ENCODE measurements at regions not wholly inside any gene's neighbourhood (a gene's known extent, or its start where the extent isn't known, plus 50 kb on each side); places are given as distances from the start of the nearest gene placed in this dataset.
A peak's percentile ranks its signal among the peaks of the same experiment; 100 is the strongest.

DNA sequence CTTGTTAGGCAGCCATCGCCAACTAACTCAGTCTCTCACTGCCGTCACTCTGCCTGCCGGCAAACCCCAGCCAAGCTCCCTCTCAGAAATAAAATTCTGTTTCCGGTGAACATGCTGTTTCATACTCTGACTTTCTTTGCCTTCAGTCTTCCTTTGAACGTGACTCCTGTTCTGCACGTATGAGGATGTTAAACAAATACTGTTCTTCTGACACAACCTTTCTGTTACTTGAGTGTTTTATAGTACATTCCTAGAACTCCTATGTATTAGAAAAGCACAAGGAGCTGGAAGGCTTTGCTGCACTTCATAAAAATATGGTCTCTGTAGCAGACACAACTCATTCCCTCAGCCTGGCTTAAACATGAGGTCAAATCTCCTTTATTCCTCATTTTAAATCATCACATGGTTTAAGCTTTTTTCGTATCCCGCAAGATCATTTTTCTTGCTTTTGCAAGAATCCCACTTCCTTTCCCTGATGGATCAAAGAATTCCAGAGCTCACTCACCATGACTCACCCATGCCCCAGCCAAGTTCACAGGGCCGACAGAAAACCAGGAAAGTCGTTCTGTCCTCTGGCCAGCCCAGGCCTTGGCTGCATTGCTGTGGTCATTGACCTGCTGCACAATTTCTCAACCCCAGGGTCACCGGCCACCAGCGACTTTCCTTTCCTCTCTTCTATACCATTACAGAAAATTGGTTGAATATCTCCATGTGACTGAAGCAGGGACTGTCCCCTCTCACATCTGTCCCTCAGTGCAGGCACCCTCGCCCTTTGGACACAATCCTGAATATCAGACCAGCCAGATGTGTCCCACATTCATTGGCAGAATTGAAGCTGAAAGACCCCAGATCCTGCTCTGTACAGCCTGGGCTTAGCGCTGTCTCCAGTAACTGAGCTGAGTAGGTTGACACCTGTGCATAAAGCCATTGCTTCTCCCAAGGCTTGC lies 183.1 kb upstream of the ARL4C start:
- intact Hi-C loops (cut with DNase I; ENCODE audit: low total_unique reads) (no loop called here), in situ Hi-C loops (cut with MboI; ENCODE audit: low pct_ligation_motif_present in 1 of 4, low pct_unique_long_range_greater_than_20kb in 1 of 4, low sequenced_read_pairs in 3 of 4) (no loop called here)
- H3K36me3 ChIP-seq = no peaks in the 10 kb centered on the region
- DNase-seq = peak; percentile 45
- 53 to 64% methylated on average over 7 to 14 of the region's 14 CpGs for WGBS, 2 donors (ENCODE audit: low coverage in 1 of 2)
- H3K9me3 ChIP-seq = no peaks in the 10 kb centered on the region
- H3K4me1 ChIP-seq = no peaks in the 10 kb centered on the region
- H3K27ac ChIP-seq = peak overlapping the region; percentile 37 to 65 (median 50)
- H3K27me3 ChIP-seq = no peaks in the 10 kb centered on the region
- TF ChIP-seq, protein P1, sequence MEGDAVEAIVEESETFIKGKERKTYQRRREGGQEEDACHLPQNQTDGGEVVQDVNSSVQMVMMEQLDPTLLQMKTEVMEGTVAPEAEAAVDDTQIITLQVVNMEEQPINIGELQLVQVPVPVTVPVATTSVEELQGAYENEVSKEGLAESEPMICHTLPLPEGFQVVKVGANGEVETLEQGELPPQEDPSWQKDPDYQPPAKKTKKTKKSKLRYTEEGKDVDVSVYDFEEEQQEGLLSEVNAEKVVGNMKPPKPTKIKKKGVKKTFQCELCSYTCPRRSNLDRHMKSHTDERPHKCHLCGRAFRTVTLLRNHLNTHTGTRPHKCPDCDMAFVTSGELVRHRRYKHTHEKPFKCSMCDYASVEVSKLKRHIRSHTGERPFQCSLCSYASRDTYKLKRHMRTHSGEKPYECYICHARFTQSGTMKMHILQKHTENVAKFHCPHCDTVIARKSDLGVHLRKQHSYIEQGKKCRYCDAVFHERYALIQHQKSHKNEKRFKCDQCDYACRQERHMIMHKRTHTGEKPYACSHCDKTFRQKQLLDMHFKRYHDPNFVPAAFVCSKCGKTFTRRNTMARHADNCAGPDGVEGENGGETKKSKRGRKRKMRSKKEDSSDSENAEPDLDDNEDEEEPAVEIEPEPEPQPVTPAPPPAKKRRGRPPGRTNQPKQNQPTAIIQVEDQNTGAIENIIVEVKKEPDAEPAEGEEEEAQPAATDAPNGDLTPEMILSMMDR (IDR thresholded peaks at IDR 0.05) = no peak
- peak in 1 of 3 donors; percentile 44 for TF ChIP-seq POLR2AphosphoS5 (IDR thresholded peaks at IDR 0.05)
- H3K4me3 ChIP-seq = no peak overlapping the region

DNA sequence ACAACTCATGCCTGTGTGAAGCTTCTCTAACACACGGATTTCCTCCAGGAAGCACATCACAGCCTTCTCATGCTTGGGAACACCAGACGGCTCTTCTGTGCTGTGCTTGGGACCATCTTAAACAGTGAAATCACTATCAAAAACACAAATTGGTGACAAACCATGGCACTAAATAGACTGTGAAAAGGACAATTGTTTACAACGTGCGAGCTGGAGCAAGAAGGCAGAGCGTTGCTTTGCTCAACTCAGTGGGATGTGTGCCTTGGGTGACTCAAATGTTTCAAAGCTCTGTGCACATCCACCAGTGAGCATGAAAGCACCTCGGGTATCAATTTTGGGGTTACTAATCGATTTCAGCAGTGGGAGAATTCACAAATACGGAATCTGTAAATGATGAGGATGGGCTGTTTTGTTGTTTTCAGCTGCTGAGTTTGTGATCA lies 182.4 kb upstream of the ARL4C start:
- DNase-seq = no peak
- in situ Hi-C loops (cut with MboI; ENCODE audit: low pct_ligation_motif_present in 1 of 4, low pct_unique_long_range_greater_than_20kb in 1 of 4, low sequenced_read_pairs in 3 of 4) (no loop called here), intact Hi-C loops (cut with DNase I; ENCODE audit: low total_unique reads) (no loop called here)
- Histone ChIP-seq H3K36me3 (no peaks in the 10 kb centered on the region), H3K4me1 (no peaks in the 10 kb centered on the region), H3K27me3 (no peaks in the 10 kb centered on the region), H3K4me3 (no peak overlapping the region), H3K27ac (peak overlapping the region; percentile 37 to 65 (median 50)), H3K9me3 (no peaks in the 10 kb centered on the region)
- 72 to 81% methylated on average over 5 to 8 of the region's 8 CpGs for WGBS, 2 donors (ENCODE audit: low coverage in 1 of 2)
- TF ChIP-seq POLR2A (IDR thresholded peaks at IDR 0.05) = no peak
- TF ChIP-seq EP300 (IDR thresholded peaks at IDR 0.05; ENCODE audit: low read depth) = no peak

DNA sequence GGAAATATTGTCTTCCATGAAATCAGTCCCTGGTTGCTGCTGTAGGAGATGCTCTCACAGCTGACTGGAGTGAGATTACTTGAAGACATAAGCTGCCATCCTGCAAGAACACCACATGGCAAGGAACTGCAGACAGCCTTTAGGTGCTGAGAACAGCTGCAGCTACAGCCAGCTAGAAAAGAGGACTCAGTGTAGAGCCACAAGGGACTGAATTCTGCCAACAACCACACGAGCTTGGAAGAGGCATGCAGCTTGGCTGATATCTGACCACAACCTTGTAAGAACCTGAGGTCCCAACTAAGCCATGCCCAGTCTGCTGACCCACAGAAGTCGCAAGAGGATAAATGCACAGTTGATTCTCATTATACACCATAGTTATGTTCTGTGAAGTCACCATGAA lies 181.8 kb upstream of the ARL4C start:
- Histone ChIP-seq H3K4me1 (no peaks in the 10 kb centered on the region), H3K27me3 (no peaks in the 10 kb centered on the region), H3K4me3 (no peak overlapping the region), H3K9me3 (no peaks in the 10 kb centered on the region), H3K36me3 (no peaks in the 10 kb centered on the region), H3K27ac (peak overlapping the region in 1 of 4 donors; percentile 48)
- in situ Hi-C loops (cut with MboI; ENCODE audit: low pct_ligation_motif_present in 1 of 4, low pct_unique_long_range_greater_than_20kb in 1 of 4, low sequenced_read_pairs in 3 of 4) = no loop called here
- TF ChIP-seq EP300 (IDR thresholded peaks at IDR 0.05; ENCODE audit: low read depth) (no peak), POLR2A (IDR thresholded peaks at IDR 0.05) (no peak), POLR2AphosphoS5 (IDR thresholded peaks at IDR 0.05) (no peak)
- TF ChIP-seq, protein P1 (IDR thresholded peaks at IDR 0.05) = no peak
- intact Hi-C loops (cut with DNase I; ENCODE audit: low total_unique reads) = no loop called here
- DNase-seq = no peak
- 66 to 100% methylated on average over 1 to 2 of the region's 2 CpGs for WGBS, 2 donors (ENCODE audit: low coverage in 1 of 2)

DNA sequence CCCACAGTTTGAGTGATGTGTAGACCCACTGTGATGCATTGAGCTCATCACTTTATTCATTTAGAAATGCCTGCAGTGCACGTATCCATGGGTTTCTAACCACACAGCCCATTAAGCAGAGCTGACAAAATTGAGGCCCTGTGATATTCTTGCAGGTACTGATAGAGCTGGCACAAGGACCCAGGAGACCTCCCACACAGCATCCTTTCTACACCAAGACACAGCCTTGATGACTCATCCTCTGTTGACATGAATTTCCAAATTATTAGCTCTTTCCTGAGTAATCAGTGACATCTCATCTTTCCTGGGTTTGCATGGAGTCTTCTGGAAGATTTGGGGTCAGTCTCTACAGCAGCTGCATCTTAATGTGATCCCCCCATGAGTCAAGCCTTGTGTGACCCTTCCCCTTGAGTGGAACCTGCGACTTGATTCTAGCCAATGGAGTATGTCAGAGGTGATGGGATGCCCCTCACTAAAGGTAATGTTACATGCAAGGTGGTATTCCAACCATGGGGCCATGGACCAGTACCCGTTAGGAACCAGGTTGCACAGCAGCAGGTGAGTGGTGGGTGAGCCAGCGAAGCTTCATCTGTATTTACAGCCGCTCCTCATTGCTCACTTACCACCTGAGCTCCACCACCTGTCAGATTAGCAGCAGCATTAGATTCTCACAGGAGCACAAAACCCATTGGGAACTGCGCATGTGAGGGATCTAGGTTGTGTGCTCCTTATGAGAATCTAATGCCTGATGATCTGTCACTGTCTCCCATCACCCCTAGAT lies 181.1 kb upstream of the ARL4C start:
- Histone ChIP-seq H3K36me3 (no peaks in the 10 kb centered on the region), H3K4me3 (no peak overlapping the region), H3K27me3 (no peaks in the 10 kb centered on the region), H3K27ac (no peak overlapping the region), H3K9me3 (no peaks in the 10 kb centered on the region), H3K4me1 (no peaks in the 10 kb centered on the region)
- TF ChIP-seq POLR2AphosphoS5 (IDR thresholded peaks at IDR 0.05) (no peak), POLR2A (IDR thresholded peaks at IDR 0.05) (no peak), EP300 (IDR thresholded peaks at IDR 0.05; ENCODE audit: low read depth) (no peak)
- TF ChIP-seq, protein P1 (IDR thresholded peaks at IDR 0.05) = no peak
- no peak for DNase-seq
- 71 to 74% methylated on average over 5 to 6 of the region's 6 CpGs for WGBS, 2 donors (ENCODE audit: low coverage in 1 of 2)
- in situ Hi-C loops (cut with MboI; ENCODE audit: low pct_ligation_motif_present in 1 of 4, low pct_unique_long_range_greater_than_20kb in 1 of 4, low sequenced_read_pairs in 3 of 4) = no loop called here
- intact Hi-C loops (cut with DNase I; ENCODE audit: low total_unique reads) = no loop called here

Measured in transverse colon (tissue), 4 donors.